ENCODE measurements at regions not wholly inside any gene's neighbourhood (a gene's known extent, or its start where the extent isn't known, plus 50 kb on each side); places are given as distances from the start of the nearest gene placed in this dataset.

- no peak for DNase-seq (ENCODE audit: low spot score)
These were observed 61.9 kb upstream of the CIBAR2 start for GRCh38 chr16:85173981-85174751.

DNA sequence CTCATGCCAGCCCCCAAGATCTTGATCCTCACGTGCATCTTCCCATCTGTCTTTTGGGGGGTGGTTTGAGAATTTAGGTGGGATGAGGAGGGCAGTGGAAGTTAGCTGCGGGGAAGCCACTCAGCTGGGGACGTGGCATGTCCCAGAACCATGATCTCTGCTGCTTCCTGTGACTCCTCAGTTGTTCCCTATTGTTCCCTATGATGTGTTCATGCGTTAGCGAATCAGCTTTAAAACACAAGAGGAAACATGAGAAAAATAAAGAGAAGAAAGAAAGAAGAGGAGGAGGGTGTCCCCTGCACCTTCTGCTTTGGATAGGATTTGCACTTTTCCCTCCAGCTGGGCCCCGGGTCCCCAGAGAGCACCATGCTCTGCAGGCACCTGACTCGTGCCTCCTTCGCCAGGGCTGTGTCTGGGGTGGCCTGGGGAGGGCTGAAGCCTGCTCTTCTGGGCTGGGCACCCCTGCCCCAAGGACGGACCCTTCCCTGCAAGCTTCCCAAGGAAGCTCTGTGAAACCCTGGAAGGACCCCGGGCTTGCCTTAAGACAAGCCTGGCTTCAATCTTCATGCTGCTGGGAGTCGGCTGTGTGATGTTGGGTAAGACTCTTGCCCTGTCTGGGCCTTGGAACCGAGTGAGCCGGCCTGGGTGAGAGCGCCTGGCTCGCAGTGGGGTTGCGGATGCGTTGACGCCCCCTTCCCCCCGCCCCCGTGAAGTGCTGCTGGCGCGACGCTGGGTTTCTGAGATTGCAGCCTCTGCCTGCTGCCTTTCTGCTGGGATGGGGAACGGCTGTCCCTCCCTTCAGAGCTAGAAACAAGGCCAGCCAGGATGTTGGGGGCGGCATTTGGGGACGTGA is 62.8 kb upstream of the CIBAR2 start:
- no peak for DNase-seq (ENCODE audit: low spot score)

DNA sequence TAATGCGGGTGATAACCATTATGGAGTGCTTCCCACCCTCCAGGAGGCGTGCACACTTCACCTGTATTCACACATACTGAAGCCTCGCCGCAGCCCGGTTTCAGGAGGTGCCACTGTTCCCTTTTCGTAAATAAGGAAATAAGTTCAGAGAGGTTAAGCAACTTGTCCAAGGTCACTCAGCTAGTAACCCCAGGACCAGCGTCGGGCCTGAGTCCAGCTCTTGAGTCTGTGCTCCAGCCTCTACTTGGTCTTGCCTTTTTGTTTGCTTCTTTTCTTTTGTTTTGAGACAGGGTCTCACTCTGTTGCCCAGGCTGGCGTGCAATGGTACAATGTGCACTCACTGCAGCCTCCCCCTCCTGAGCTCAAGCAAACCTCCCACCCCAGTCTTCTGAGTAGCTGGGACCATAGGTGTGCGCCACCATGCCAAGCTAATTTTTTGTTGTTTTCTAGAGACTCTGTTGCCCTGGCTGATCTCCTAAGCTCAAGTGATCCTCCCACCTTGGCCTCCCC is 63.5 kb upstream of the CIBAR2 start:
- no peak for DNase-seq (ENCODE audit: low spot score)

- no peak for DNase-seq (ENCODE audit: low spot score)
These were observed 64.5 kb upstream of the CIBAR2 start for GRCh38 chr16:85176541-85177447.

DNA sequence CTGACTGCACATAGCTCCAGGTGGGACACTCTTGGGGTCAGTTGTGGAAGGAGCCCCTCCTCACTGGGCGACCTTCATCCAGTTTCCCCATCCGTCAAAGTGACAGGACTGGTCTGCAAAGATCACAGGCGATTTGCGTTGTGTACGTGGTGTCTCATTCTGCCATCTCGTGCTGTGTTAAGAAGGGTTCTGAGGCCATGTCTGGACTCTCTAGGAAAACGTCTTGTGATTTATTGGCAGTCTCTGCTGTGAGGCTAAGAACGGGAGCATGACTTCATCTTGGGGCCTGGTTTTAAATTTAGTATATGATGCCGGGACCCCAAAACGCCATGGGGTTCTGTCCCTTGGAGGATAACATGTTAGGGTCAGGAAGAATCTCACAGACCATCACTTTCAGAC is 65.2 kb upstream of the CIBAR2 start:
- DNase-seq (ENCODE audit: low spot score) = no peak

DNA sequence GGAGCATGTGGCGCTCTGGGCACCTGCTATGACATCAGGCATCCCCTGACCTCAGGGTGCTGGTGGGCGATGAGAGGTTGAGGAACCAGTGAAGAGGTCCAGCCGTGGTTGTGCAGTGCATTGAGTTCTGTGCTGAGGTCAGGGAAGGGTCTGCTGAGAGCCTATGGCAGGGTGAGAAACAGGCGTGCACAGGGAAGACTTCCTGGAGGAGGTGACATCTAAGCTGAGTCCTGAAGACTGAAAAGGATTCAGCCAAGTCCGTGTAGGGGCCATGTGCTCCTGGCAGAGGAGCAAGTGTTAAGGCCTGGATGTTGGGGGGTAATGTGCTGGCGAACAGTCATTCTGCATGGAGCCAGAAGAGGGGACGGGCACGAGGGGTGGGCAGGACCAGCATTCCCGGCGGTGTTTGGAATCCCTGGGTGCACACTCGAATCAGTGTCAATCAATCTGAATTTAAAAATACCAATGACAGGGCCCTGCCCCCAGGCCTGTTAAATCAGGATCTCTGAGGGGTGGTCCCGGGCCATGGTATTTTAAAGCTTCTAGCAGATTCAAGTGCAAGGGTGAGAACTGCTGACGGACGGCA is 65.8 kb upstream of the CIBAR2 start:
- DNase-seq (ENCODE audit: low spot score) = no peak

- no peak for DNase-seq (ENCODE audit: low spot score)
These were observed 66.3 kb upstream of the CIBAR2 start for GRCh38 chr16:85178596-85178995.

DNA sequence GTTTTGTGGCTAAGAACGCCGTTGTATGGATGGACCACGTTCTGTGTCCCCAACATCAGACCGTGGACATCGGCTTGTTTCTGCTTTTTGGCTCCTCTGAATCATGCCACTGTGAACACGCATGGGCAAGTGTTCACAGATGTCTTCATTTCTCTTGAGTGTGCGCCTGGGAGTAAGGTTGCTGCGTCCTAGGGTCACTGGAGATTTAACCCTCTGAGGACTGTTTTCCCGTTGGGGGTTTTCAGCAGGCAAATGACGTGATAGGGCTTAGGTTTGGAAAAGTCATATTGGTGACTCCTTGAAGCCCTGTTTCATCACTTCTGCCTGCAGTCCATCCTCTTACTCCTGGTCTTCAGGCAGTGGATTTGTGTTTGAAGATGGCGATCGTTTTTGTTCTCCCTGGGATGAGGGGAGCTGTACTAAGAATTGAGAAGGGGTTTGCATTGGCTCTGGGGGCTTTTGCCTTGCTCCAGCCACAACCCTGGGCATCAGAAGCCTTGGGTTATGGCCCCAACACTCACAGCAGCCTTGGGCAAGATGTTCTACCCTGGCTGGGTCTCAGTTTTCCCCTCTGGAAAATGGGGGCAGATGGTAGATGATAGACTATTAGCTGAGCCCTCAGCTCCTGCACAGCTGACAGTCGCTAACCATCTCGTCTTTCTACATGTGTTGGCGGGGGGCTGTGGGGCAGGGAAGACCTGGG is 67.2 kb upstream of the CIBAR2 start:
- DNase-seq (ENCODE audit: low spot score) = no peak

DNA sequence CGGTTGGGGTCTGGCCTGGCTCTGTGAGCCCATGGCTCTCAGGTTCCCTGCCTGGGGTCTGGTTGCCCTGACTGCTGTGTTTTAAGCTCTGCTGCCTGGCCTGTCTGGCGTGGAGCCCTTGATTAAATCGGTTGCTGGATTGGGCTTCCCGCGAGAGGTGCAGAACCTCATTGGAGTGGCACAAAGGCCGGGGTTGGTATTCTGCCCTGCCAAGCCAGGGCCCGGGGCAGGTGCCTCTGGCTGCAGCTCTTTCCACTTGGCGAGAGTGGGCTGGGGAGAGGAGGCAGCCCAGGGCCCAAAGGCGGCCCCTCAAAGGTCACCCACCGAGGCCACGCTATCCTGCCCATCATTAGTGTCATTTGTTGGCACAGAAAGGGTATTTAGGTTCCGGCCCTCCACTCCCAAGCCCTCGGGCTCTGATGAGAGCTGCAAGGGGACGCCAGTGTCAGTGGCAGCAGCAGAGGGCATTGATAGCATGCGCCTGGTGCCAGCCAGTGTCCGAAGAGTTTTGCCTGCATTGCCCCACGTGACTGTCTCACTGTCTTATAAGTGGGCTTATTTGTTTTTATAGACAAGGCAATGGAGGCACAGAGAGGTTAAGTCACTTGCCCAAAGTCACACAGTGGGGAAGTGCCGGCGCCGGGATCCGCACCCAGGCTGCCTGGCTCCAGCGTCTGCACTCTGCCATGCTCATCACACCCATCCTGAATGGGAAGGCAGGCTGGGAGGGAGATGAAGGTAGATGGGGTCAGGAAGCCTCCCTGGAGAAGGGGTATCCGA is 68.0 kb upstream of the CIBAR2 start:
- DNase-seq (ENCODE audit: low spot score) = no peak

DNA sequence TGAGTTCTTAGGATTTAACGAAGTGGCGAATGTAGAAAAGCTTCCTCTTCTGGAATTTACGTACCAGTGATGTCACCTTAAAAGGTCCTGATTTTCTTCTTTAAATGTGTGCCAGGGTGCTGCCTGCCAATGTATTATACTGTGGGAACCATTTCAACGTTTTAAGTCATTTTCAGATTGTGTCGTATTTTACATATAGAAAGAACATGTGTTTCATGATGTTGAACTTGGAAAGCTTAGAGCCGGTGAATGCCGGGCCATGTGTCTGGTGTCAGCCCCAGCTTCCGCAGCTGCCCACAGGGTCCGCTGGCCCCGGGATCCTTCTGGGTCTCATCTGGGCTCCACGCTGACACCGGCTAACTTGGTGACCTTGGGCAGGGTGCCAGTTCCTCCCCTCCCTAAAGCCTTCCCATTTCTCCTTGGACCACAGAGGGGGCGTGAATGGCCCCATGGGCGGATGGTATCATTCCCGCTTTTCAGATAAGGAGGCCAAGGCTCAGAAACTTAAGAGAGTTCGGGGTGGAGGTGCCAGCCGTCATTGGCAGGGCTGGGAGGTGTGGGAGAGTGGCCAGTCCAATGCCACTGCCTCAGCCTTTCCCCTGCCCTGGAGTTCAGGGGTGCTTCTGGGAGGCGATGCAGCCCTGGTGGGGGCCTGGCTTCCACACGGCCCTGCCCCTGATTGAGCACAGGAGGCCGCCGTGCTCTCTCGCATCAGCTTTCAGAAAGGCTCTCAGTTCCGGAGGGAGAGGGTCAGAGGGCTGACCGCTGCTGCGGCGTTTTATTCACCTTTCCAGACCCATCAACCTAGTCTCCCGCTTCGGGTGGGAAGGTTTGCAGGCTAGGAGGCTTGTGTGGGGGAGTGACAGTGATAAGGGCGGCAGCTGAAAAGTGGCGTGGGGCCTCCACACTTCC is 68.8 kb upstream of the CIBAR2 start:
- no peak for DNase-seq (ENCODE audit: low spot score)

- DNase-seq (ENCODE audit: low spot score) = no peak
These were observed 69.5 kb upstream of the CIBAR2 start for GRCh38 chr16:85181739-85182129.

DNA sequence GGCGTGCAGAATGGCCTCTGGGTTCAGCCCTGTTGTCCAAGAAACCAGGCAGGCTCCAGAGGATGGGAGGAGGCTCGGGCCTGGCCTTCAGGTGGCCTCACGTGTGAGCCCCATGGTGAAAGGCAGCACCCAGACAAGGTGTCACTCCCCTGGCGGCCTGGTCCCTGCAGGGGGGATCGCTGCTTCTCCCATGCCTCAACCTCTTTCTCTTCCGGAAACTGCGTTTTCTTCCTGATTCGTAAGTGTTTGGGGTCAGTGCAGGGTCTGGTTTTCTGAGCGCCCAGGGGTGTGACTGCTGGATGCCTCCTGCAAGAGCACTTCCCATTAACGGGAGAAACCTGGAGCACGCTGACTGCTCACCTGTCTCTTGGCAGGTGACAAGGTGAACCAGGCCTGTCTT is 70.0 kb upstream of the CIBAR2 start:
- no peak for DNase-seq (ENCODE audit: low spot score)

DNA sequence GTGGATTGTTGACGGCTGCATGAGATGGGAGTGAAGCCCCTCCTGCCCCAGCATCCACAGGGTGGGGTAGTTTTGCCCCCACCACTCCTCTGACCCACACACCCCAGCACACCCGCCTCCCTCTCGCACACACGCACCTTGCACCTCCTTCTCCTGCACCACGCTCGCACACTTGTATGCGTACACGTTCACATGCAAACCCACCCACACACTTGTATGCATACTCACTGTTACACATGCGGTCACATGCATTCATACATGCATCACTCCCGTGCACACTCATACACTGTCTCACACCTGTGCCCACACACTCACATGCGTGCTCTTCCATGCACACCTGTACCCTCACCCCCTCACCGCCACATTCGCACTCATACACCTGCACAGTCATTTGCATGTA is 70.5 kb upstream of the CIBAR2 start:
- no peak for DNase-seq (ENCODE audit: low spot score)

GRCh38 chr16:85183564-85183963 is 71.3 kb upstream of the CIBAR2 start:
- no peak for DNase-seq (ENCODE audit: low spot score)

GRCh38 chr16:85184404-85184803 is 72.1 kb upstream of the CIBAR2 start:
- no peak for DNase-seq (ENCODE audit: low spot score)

DNA sequence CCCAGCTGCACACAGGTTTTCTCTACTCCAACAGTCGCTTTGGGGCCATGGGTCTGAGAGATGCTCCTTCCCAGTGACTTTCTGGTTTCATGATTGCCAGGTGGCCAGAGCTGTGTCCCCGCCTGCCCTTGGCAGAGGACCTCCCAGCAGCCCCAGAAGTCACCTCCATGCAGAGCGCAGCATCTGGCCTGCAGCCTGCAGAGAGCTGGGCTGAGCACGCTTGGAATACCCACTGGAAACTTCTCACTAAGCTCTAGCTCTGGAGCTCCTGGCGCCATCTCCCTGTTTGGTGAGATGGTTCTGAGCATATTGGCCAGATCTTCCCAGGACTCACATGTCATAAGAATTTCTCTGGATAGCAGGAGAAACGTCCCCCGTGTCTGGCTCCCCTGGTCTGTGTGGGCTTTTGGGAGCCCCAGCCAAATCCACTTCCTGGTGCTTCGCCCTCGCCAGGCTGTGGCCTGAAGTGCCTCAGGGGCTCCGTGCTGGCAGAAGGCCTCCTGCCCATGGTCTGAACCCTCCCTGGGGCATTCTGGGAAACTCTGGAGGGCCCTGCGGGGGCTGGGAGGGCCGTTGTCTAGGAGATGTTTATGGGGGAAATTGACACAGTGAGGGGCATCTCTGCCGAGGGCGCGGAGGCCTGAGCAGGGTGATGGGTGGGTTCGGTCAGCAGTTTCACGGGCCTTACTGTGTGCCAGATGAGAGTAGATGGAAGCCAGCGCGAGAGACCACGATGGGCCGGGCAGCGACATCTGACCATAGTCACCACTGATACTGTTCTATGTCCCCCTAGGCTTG is 73.2 kb upstream of the CIBAR2 start:
- no peak for DNase-seq (ENCODE audit: low spot score)

- no peak for DNase-seq (ENCODE audit: low spot score)
These were observed 74.7 kb upstream of the CIBAR2 start for GRCh38 chr16:85187002-85187401.

DNA sequence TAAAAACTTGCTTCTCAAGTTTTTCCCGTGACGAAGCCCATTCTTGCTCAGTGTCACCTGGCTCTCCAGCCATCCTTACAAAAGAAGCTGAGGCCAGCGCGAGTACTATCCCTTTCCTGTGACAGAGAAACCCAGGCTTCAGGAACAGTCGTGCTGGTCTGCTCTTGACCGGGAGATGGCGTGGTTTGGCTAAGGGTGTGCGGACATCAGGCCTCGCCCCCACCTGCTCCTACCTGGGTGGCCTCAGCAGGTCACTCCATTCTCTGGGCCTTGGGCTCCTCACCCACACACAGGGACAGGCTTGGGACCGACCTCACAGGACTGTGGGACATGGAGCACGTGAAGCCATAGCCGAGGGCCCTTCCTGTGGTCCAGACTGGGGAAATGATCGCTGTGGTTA is 75.2 kb upstream of the CIBAR2 start:
- no peak for DNase-seq (ENCODE audit: low spot score)
